Smooth muscle cell (in vitro differentiated cells): ENCODE measurements at regions not wholly inside any gene's neighbourhood (a gene's known extent, or its start where the extent isn't known, plus 50 kb on each side); places are given as distances from the start of the nearest gene placed in this dataset.

ENCODE experiments used
- DNase-seq: peaks from one replicate; lab custom pipeline; 2025; ENCODE audit not compliant: unreplicated experiment; lab: John Stamatoyannopoulos, UW
- H2AFZ ChIP-seq: fragments of 200-600 bp; sonication (generic); 2 replicates; pipeline ENCODE4 v1.6.0; 2016; ENCODE audit warnings: antibody characterized with exemption, low read depth, mild to moderate bottlenecking
- H3F3A ChIP-seq: fragments of 200-600 bp; sonication (generic); 2 replicates; pipeline ENCODE4 v1.6.0; 2017; ENCODE audit warnings: antibody characterized with exemption, low read depth
- H3K27ac ChIP-seq: fragments of 200-600 bp; sonication (generic); 2 replicates; pipeline ENCODE4 v1.5.1; 2016; ENCODE audit warnings: low read depth, mild to moderate bottlenecking
- H3K27me3 ChIP-seq: fragments of 200-600 bp; sonication (generic); 2 replicates; pipeline ENCODE4 v1.6.1; 2016; ENCODE audit warnings: low read depth, mild to moderate bottlenecking
- H3K36me3 ChIP-seq: fragments of 200-600 bp; sonication (generic); 2 replicates; pipeline ENCODE4 v1.5.1; 2016; ENCODE audit warnings: low read depth
- H3K4me1 ChIP-seq: fragments of 200-600 bp; sonication (generic); 2 replicates; pipeline ENCODE4 v1.5.1; 2016; ENCODE audit warnings: low read depth
- H3K4me2 ChIP-seq: fragments of 200-600 bp; sonication (generic); 2 replicates; pipeline ENCODE4 v1.6.0; 2016; ENCODE audit warnings: mild to moderate bottlenecking
- H3K4me3 ChIP-seq: fragments of 200-600 bp; sonication (generic); 2 replicates; pipeline ENCODE4 v1.5.1; 2016; ENCODE audit warnings: mild to moderate bottlenecking
- H3K79me2 ChIP-seq: fragments of 200-600 bp; sonication (generic); 2 replicates; pipeline ENCODE4 v1.6.0; 2016; ENCODE audit warnings: low read depth, mild to moderate bottlenecking
- H3K9ac ChIP-seq: fragments of 200-600 bp; sonication (generic); 2 replicates; pipeline ENCODE4 v1.6.0; 2016; ENCODE audit warnings: low read depth
- H3K9me3 ChIP-seq: fragments of 200-600 bp; sonication (generic); replicated peaks from 2 replicates; pipeline ENCODE4 v1.5.1; 2016; ENCODE audit warnings: low read depth
- H4K20me1 ChIP-seq: fragments of 200-600 bp; sonication (generic); 2 replicates; pipeline ENCODE4 v1.6.0; 2016; ENCODE audit warnings: low read depth
- CTCF ChIP-seq: fragments of 200-600 bp; sonication (generic); IDR thresholded peaks from 2 replicates; pipeline ENCODE4 v1.5.1; 2017; ENCODE audit warnings: borderline replicate concordance, mild to moderate bottlenecking, antibody characterized with exemption; ENCODE audit not compliant: insufficient read depth, poor library complexity, severe bottlenecking
- WGBS: methylation state at CpG from one replicate; pipeline ENCODE4 v1.1.7; 2016; ENCODE audit warnings: low lambda C conversion rate; 5-methylcytosine and 5-hydroxymethylcytosine counted together

GRCh38 chr4:116024954-116025708 is 911.7 kb upstream of the NDST4 start:
- H3K9me3 ChIP-seq, result no peaks in the 10 kb centered on the region
- no peaks in the 10 kb centered on the region for H3F3A ChIP-seq
- no peaks in the 10 kb centered on the region for H3K27me3 ChIP-seq
- 74% methylated on average over 1 of the region's 1 CpG for WGBS
- no peaks in the 10 kb centered on the region for H3K36me3 ChIP-seq
- no peak overlapping the region for H3K9ac ChIP-seq
- no peak overlapping the region for H3K4me3 ChIP-seq
- no peaks in the 10 kb centered on the region for H4K20me1 ChIP-seq
- no peak overlapping the region for H3K27ac ChIP-seq
- no peak for DNase-seq
- H3K79me2 ChIP-seq, result no peaks in the 10 kb centered on the region
- H3K4me1 ChIP-seq, result no peaks in the 10 kb centered on the region
- no peak overlapping the region for H2AFZ ChIP-seq
- TF ChIP-seq CTCF, result no peak
- H3K4me2 ChIP-seq, result no peak overlapping the region

- no peak overlapping the region for H3K9ac ChIP-seq
- no peak overlapping the region for H3K27ac ChIP-seq
- no peaks in the 10 kb centered on the region for H3K4me1 ChIP-seq
- no peak for DNase-seq
- no peak for TF ChIP-seq CTCF
- H3F3A ChIP-seq, result no peaks in the 10 kb centered on the region
- no peak overlapping the region for H3K4me2 ChIP-seq
- no peaks in the 10 kb centered on the region for H3K36me3 ChIP-seq
- WGBS, result 92% methylated on average over 5 of the region's 5 CpGs
- H4K20me1 ChIP-seq, result no peaks in the 10 kb centered on the region
- no peaks in the 10 kb centered on the region for H3K79me2 ChIP-seq
- H2AFZ ChIP-seq, result no peak overlapping the region
- no peaks in the 10 kb centered on the region for H3K9me3 ChIP-seq
- H3K4me3 ChIP-seq, result no peak overlapping the region
- no peaks in the 10 kb centered on the region for H3K27me3 ChIP-seq
Measured at GRCh38 chr4:116023049-116023448, 909.6 kb upstream of the NDST4 start.

DNA sequence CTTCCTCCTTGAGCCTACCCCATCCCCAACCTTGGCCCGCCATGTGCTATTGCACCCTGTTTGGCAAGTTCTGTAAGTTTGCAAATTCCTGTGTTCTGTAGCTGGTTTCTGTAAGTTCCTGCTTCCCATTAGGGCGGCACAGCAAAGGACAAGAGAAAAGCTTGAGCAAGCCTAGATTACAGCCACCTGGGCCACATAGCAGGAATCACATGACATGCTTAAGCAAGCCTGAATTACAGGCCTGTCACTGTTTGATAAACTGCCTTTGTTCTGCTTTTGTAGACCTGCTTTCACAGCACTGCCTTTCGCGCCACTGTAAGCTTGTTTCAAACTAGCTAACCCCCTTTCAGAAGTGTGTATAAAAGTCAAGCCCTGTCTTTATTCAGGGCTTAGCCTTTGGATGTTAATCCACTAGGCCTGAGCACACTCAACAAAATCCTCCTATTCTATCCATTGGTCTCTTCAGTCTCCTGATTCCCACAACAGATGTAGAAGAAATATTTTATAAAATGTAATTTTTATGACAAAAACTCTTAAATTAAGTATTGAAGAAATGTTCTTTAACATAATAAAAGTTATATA is 906.8 kb upstream of the NDST4 start:
- no peaks in the 10 kb centered on the region for H3F3A ChIP-seq
- H3K79me2 ChIP-seq, result no peaks in the 10 kb centered on the region
- H3K27ac ChIP-seq, result no peak overlapping the region
- no peak for TF ChIP-seq CTCF
- H3K9me3 ChIP-seq, result peaks cover 3% of the 10 kb centered on the region
- no peaks in the 10 kb centered on the region for H3K36me3 ChIP-seq
- H3K4me1 ChIP-seq, result no peaks in the 10 kb centered on the region
- no peaks in the 10 kb centered on the region for H4K20me1 ChIP-seq
- H3K27me3 ChIP-seq, result no peaks in the 10 kb centered on the region
- no peak overlapping the region for H3K4me2 ChIP-seq
- WGBS, result 94% methylated on average over 4 of the region's 4 CpGs
- H3K4me3 ChIP-seq, result no peak overlapping the region
- no peak overlapping the region for H2AFZ ChIP-seq
- H3K9ac ChIP-seq, result no peak overlapping the region
- no peak for DNase-seq

- no peaks in the 10 kb centered on the region for H3K4me1 ChIP-seq
Measured at GRCh38 chr4:116018831-116019230, 905.4 kb upstream of the NDST4 start.

More at GRCh38 chr4:116018831-116019230, 905.4 kb upstream of the NDST4 start:
- no peaks in the 10 kb centered on the region for H3F3A ChIP-seq
- no peak overlapping the region for H3K4me2 ChIP-seq
- no peaks in the 10 kb centered on the region for H3K27me3 ChIP-seq
- H3K27ac ChIP-seq, result no peak overlapping the region
- WGBS, result 94% methylated on average over 3 of the region's 3 CpGs
- H3K9me3 ChIP-seq, result peaks cover 9% of the 10 kb centered on the region
- H3K36me3 ChIP-seq, result no peaks in the 10 kb centered on the region
- no peak overlapping the region for H2AFZ ChIP-seq
- no peak overlapping the region for H3K4me3 ChIP-seq
- no peak for DNase-seq
- TF ChIP-seq CTCF, result no peak
- no peak overlapping the region for H3K9ac ChIP-seq
- H4K20me1 ChIP-seq, result no peaks in the 10 kb centered on the region
- H3K79me2 ChIP-seq, result no peaks in the 10 kb centered on the region
